Keratinocyte (primary cell): ENCODE measurements at regions not wholly inside any gene's neighbourhood (a gene's known extent, or its start where the extent isn't known, plus 50 kb on each side); places are given as distances from the start of the nearest gene placed in this dataset.

Experiments
- DNase-seq: peaks from one replicate; pipeline ENCODE4 v3.0.0-alpha.2; 2011; ENCODE audit warnings: low read depth, missing footprints, low spot score
- FAIRE-seq: peaks from 2 replicates; lab custom pipeline; 2011; peaks lifted over from hg19 to GRCh38; lab: Jason Lieb, UNC
- H2AFZ ChIP-seq: 2 replicates; pipeline ENCODE4 v1.6.0; 2012; ENCODE audit warnings: low read length, control low read depth, inconsistent platforms; ENCODE audit not compliant: control insufficient read depth
- H3K27ac ChIP-seq: 2 replicates; pipeline ENCODE4 v1.5.1; 2011; ENCODE audit warnings: low read length; ENCODE audit not compliant: control insufficient read depth, insufficient read depth
- H3K27me3 ChIP-seq: 3 replicates; pipeline ENCODE4 v1.6.0; 2011; ENCODE audit warnings: low read length; ENCODE audit not compliant: control insufficient read depth, insufficient read depth; ENCODE audit errors: extremely low read depth
- H3K36me3 ChIP-seq, 2 experiments: 2 replicates in 1 of 2; 3 replicates in 1 of 2; pipeline ENCODE4 v1.5.1; 2011; ENCODE audit warnings: low read length in 2 of 2, mild to moderate bottlenecking in 1 of 2; ENCODE audit not compliant: control insufficient read depth in 2 of 2, insufficient read depth in 2 of 2; ENCODE audit errors: extremely low read depth in 1 of 2
- H3K4me1 ChIP-seq: 3 replicates; pipeline ENCODE4 v1.5.1; 2011; ENCODE audit warnings: low read length; ENCODE audit not compliant: control insufficient read depth, insufficient read depth; ENCODE audit errors: extremely low read depth
- H3K4me2 ChIP-seq: 3 replicates; pipeline ENCODE4 v1.6.0; 2011; ENCODE audit warnings: low read depth, low read length; ENCODE audit not compliant: control insufficient read depth, insufficient read depth; ENCODE audit errors: extremely low read depth
- H3K4me3 ChIP-seq, 3 experiments: fragments of 200-600 bp in 1 of 3; sonication (generic) in 1 of 3; 2 replicates in 2 of 3; 3 replicates in 1 of 3; pipeline ENCODE4 v1.5.1; 2011 to 2016; ENCODE audit warnings: low read length in 3 of 3, mild to moderate bottlenecking in 3 of 3, control low read depth in 2 of 3, inconsistent platforms in 1 of 3, low read depth in 1 of 3, mixed read lengths in 1 of 3, mixed run types in 1 of 3, moderate library complexity in 1 of 3; ENCODE audit not compliant: control insufficient read depth in 2 of 3, insufficient read depth in 2 of 3; ENCODE audit errors: extremely low read depth in 1 of 3
- H3K79me2 ChIP-seq: 2 replicates; pipeline ENCODE4 v1.6.0; 2012; ENCODE audit warnings: low read length; ENCODE audit not compliant: control insufficient read depth, insufficient read depth
- H3K9ac ChIP-seq: 3 replicates; pipeline ENCODE4 v1.6.0; 2011; ENCODE audit warnings: low read length; ENCODE audit not compliant: control insufficient read depth, insufficient read depth; ENCODE audit errors: extremely low read depth
- H3K9me1 ChIP-seq: 3 replicates; pipeline ENCODE4 v1.6.0; 2011; ENCODE audit warnings: low read length; ENCODE audit not compliant: control insufficient read depth, insufficient read depth; ENCODE audit errors: extremely low read depth
- H3K9me3 ChIP-seq: 2 replicates; pipeline ENCODE4 v1.5.1; 2012; ENCODE audit warnings: low read depth, low read length; ENCODE audit not compliant: control insufficient read depth
- H4K20me1 ChIP-seq: 3 replicates; pipeline ENCODE4 v1.6.0; 2011; ENCODE audit warnings: low read length; ENCODE audit not compliant: control insufficient read depth, insufficient read depth; ENCODE audit errors: extremely low read depth
- CTCF ChIP-seq, 3 experiments: IDR thresholded peaks in 1 of 3; conservative IDR thresholded peaks in 1 of 3; optimal IDR thresholded peaks in 1 of 3; 2 replicates in 2 of 3; 3 replicates in 1 of 3; pipeline versions ENCODE3 to v1.5.1; 2011; ENCODE audit warnings: low read length in 3 of 3, mild to moderate bottlenecking in 3 of 3, moderate library complexity in 2 of 3, control low read depth in 1 of 3, inconsistent platforms in 1 of 3; ENCODE audit not compliant: insufficient read depth in 2 of 3; ENCODE audit errors: extremely low read depth in 1 of 3
- EZH2 ChIP-seq: IDR thresholded peaks from one replicate; pipeline ENCODE4 v1.6.1; 2012; ENCODE audit warnings: inconsistent platforms, mild to moderate bottlenecking, low read length, moderate library complexity
- dilution Hi-C: fragments of 300-500 bp; cut with MboI; formaldehyde crosslinking; loops from one replicate; pipeline ENCODE4 v1.7.0; 2020; ENCODE audit warnings: low sequenced_read_pairs; ENCODE audit not compliant: extremely low pct_ligation_motif_present

- TF ChIP-seq CTCF (optimal IDR thresholded peaks at IDR 0.05 in 1 of 3, IDR thresholded peaks at IDR 0.05 in 1 of 3, conservative IDR thresholded peaks at IDR 0.05 in 1 of 3; ENCODE audit: extremely low read depth in 1 of 3, insufficient read depth in 2 of 3, low read length in 3 of 3) (no peak), EZH2 (no peak)
- Histone ChIP-seq H3K9ac (no peak overlapping the region), H3K4me2 (no peak overlapping the region), H3K36me3 (no peaks in the 10 kb centered on the region), H3K79me2 (no peaks in the 10 kb centered on the region), H3K27ac (no peak overlapping the region), H4K20me1 (no peaks in the 10 kb centered on the region), H3K4me3 (no peak overlapping the region), H3K4me1 (no peaks in the 10 kb centered on the region), H2AFZ (no peak overlapping the region), H3K9me3 (peaks cover 22% of the 10 kb centered on the region), H3K9me1 (no peaks in the 10 kb centered on the region), H3K27me3 (no peaks in the 10 kb centered on the region)
- DNase-seq (no peak), FAIRE-seq (no peak)
- dilution Hi-C loops, result no loop called here
These were observed 1404.7 kb downstream of the BRD1 start for GRCh38 chr22:48422900-48423480.

GRCh38 chr22:48418831-48419230, 1408.8 kb downstream of the BRD1 start:
- peaks cover 2% of the 10 kb centered on the region for H3K9me3 ChIP-seq
- FAIRE-seq, result no peak
- TF ChIP-seq EZH2 (no peak), CTCF (optimal IDR thresholded peaks at IDR 0.05 in 1 of 3, IDR thresholded peaks at IDR 0.05 in 1 of 3, conservative IDR thresholded peaks at IDR 0.05 in 1 of 3; ENCODE audit: extremely low read depth in 1 of 3, insufficient read depth in 2 of 3, low read length in 3 of 3) (no peak)
- no peak overlapping the region for H3K4me2 ChIP-seq
- H3K79me2 ChIP-seq, result no peaks in the 10 kb centered on the region
- no peaks in the 10 kb centered on the region for H3K4me1 ChIP-seq
- H3K36me3 ChIP-seq, result no peaks in the 10 kb centered on the region
- no peaks in the 10 kb centered on the region for H4K20me1 ChIP-seq
- no peak overlapping the region for H3K9ac ChIP-seq
- no peaks in the 10 kb centered on the region for H3K27me3 ChIP-seq
- H3K27ac ChIP-seq, result no peak overlapping the region
- no peak overlapping the region for H2AFZ ChIP-seq
- no peaks in the 10 kb centered on the region for H3K9me1 ChIP-seq
- no peak for DNase-seq
- no peak overlapping the region for H3K4me3 ChIP-seq
- dilution Hi-C loops, result no loop called here
